ENCODE measurements at regions not wholly inside any gene's neighbourhood (a gene's known extent, or its start where the extent isn't known, plus 50 kb on each side); places are given as distances from the start of the nearest gene placed in this dataset.

DNA sequence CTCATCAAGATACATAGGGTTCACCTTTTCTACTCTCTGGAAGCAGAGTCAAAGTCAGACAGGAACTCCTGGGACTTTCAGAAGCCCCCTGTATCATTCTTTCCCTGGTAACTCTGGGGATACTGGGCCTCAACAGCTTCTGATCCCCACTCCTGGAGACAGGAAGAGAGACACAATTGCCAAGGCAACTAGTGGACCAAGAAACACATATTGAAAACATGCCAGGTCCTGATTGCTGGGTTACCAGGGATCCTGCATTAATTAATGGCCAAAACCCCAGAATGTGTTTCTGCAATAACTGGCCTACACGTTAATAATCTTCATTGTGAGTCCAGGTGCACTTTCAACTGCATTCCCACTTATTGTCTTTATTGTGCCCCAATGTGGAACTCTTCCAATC is 260.8 kb upstream of the POU2AF2 start:
- TF ChIP-seq, protein P1, sequence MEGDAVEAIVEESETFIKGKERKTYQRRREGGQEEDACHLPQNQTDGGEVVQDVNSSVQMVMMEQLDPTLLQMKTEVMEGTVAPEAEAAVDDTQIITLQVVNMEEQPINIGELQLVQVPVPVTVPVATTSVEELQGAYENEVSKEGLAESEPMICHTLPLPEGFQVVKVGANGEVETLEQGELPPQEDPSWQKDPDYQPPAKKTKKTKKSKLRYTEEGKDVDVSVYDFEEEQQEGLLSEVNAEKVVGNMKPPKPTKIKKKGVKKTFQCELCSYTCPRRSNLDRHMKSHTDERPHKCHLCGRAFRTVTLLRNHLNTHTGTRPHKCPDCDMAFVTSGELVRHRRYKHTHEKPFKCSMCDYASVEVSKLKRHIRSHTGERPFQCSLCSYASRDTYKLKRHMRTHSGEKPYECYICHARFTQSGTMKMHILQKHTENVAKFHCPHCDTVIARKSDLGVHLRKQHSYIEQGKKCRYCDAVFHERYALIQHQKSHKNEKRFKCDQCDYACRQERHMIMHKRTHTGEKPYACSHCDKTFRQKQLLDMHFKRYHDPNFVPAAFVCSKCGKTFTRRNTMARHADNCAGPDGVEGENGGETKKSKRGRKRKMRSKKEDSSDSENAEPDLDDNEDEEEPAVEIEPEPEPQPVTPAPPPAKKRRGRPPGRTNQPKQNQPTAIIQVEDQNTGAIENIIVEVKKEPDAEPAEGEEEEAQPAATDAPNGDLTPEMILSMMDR (IDR thresholded peaks at IDR 0.05; ENCODE audit: unreplicated experiment), result no peak
- Mint-ChIP-seq H3K4me1 (ENCODE audit: low read depth, unreplicated experiment) (peaks cover 7% of the 10 kb centered on the region), H3K4me3 (ENCODE audit: low read depth, unreplicated experiment) (no peak overlapping the region), H3K27me3 (ENCODE audit: unreplicated experiment) (no peaks in the 10 kb centered on the region), H3K27ac (ENCODE audit: unreplicated experiment) (no peak overlapping the region), H3K9me3 (ENCODE audit: low read depth, unreplicated experiment) (no peaks in the 10 kb centered on the region), H3K36me3 (ENCODE audit: insufficient read depth, unreplicated experiment) (no peaks in the 10 kb centered on the region)
- no TSS peak for BruUV-seq (replicated peaks)
- no peak for DNase-seq
- CTCF ChIA-PET, result no interaction called here
- intact Hi-C loops (cut with micrococcal nuclease; ENCODE audit: unreplicated experiment), result no loop called here

DNA sequence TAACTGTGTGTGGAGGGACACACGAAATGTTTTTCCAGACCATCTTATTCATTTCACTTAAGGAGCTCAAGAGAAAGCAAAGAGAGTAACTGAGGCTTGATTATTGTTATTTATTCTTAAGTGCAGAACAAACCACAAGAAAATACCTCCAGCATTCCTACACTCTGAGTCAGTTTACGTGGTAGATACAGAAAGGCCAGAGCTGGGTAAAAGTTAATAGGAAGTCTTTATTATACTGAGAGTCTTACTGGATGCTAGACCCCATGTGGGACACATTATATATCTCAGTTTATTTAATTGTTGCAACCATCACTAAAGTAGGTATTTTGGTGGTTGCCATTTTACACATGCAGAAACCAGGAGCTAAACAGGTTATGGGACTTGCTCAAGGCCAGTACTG is 261.4 kb upstream of the POU2AF2 start:
- Mint-ChIP-seq H3K4me3 (ENCODE audit: low read depth, unreplicated experiment) (no peak overlapping the region), H3K27me3 (ENCODE audit: unreplicated experiment) (no peaks in the 10 kb centered on the region), H3K9me3 (ENCODE audit: low read depth, unreplicated experiment) (no peaks in the 10 kb centered on the region), H3K4me1 (ENCODE audit: low read depth, unreplicated experiment) (peaks cover 12% of the 10 kb centered on the region), H3K36me3 (ENCODE audit: insufficient read depth, unreplicated experiment) (no peaks in the 10 kb centered on the region), H3K27ac (ENCODE audit: unreplicated experiment) (no peak overlapping the region)
- no TSS peak for BruUV-seq (replicated peaks)
- CTCF ChIA-PET, result no interaction called here
- intact Hi-C loops (cut with micrococcal nuclease; ENCODE audit: unreplicated experiment), result no loop called here
- TF ChIP-seq, protein P1 (IDR thresholded peaks at IDR 0.05; ENCODE audit: unreplicated experiment), result no peak
- DNase-seq, result no peak

DNA sequence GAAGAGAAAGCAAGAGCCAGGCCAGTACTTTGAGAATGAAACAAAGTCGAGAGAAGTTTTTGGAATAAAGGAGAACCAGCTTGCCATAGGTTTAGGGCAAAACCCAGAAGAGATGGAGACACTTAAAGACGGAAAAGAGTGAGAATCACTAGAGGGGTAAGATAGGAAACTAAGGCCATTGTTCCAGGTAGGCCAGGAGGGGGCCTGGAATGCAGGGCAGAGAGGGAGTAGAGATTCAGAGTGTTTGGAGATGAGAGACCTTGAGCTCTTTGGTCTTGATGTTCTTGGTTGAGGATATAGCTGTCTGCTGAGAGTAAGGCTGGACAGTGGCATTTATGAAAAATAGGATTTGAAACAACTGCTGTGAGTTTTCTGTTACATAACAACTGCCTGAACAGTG is 263.3 kb upstream of the POU2AF2 start:
- DNase-seq, result no peak
- H3K4me3 Mint-ChIP-seq (ENCODE audit: low read depth, unreplicated experiment), result no peak overlapping the region
- H3K9me3 Mint-ChIP-seq (ENCODE audit: low read depth, unreplicated experiment), result no peaks in the 10 kb centered on the region
- H3K36me3 Mint-ChIP-seq (ENCODE audit: insufficient read depth, unreplicated experiment), result no peaks in the 10 kb centered on the region
- CTCF ChIA-PET, result no interaction called here
- TF ChIP-seq, protein P1 (IDR thresholded peaks at IDR 0.05; ENCODE audit: unreplicated experiment), result no peak
- no peak overlapping the region for H3K27ac Mint-ChIP-seq (ENCODE audit: unreplicated experiment)
- intact Hi-C loops (cut with micrococcal nuclease; ENCODE audit: unreplicated experiment), result no loop called here
- H3K27me3 Mint-ChIP-seq (ENCODE audit: unreplicated experiment), result no peaks in the 10 kb centered on the region
- no TSS peak for BruUV-seq (replicated peaks)
- peaks cover 13% of the 10 kb centered on the region for H3K4me1 Mint-ChIP-seq (ENCODE audit: low read depth, unreplicated experiment)

DNA sequence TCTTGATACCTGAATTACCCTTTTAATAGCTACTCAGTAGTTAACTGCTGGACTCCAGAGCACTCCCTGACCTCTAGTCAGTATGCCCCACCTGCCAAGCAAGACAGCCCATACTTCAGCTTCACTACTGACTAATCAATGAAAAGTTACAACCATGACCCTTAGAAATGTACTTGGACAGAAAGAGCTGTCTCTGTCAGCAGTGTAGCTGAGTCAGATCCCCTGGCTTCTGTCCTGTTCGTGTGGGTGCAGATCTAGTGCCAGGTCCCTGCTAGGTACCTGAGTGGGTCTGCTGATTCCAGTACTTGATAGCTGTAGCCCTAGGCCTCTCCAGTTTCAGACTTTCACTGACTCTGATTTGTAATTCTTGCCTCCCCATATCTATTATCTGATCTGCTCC is 265.8 kb upstream of the POU2AF2 start:
- H3K4me1 Mint-ChIP-seq (ENCODE audit: low read depth, unreplicated experiment), result peaks cover 13% of the 10 kb centered on the region
- no peaks in the 10 kb centered on the region for H3K36me3 Mint-ChIP-seq (ENCODE audit: insufficient read depth, unreplicated experiment)
- H3K4me3 Mint-ChIP-seq (ENCODE audit: low read depth, unreplicated experiment), result no peak overlapping the region
- DNase-seq, result no peak
- peaks cover 2% of the 10 kb centered on the region for H3K9me3 Mint-ChIP-seq (ENCODE audit: low read depth, unreplicated experiment)
- intact Hi-C loops (cut with micrococcal nuclease; ENCODE audit: unreplicated experiment), result no loop called here
- TF ChIP-seq, protein P1 (IDR thresholded peaks at IDR 0.05; ENCODE audit: unreplicated experiment), result no peak
- no TSS peak for BruUV-seq (replicated peaks)
- H3K27me3 Mint-ChIP-seq (ENCODE audit: unreplicated experiment), result no peaks in the 10 kb centered on the region
- H3K27ac Mint-ChIP-seq (ENCODE audit: unreplicated experiment), result no peak overlapping the region
- CTCF ChIA-PET, result no interaction called here

DNA sequence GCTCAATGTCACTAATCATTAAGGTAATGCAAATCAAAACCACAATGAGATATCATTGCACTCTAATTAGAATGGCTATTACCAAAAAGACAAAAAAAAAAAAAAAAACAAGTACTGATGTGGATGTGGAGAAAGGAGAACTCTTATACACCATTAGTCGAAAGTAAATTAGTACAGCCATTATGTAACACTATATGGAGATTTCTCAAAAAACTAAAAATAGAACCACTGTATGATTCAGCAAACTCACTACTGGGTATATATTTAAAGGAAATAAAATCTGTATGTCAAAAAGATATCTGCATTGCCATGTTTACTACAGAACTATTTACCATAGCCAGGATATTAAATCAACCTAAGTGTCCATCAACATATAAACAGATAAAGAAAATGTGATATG is 265.4 kb upstream of the ARHGAP20 start:
- DNase-seq, result no peak
- intact Hi-C loops (cut with micrococcal nuclease; ENCODE audit: unreplicated experiment), result no loop called here
- BruUV-seq (replicated peaks), result no TSS peak
- CTCF ChIA-PET, result no interaction called here
- H3K4me3 Mint-ChIP-seq (ENCODE audit: low read depth, unreplicated experiment), result no peak overlapping the region
- H3K9me3 Mint-ChIP-seq (ENCODE audit: low read depth, unreplicated experiment), result peaks cover 2% of the 10 kb centered on the region
- no peaks in the 10 kb centered on the region for H3K36me3 Mint-ChIP-seq (ENCODE audit: insufficient read depth, unreplicated experiment)
- no peaks in the 10 kb centered on the region for H3K27me3 Mint-ChIP-seq (ENCODE audit: unreplicated experiment)
- TF ChIP-seq, protein P1 (IDR thresholded peaks at IDR 0.05; ENCODE audit: unreplicated experiment), result no peak
- peaks cover 13% of the 10 kb centered on the region for H3K4me1 Mint-ChIP-seq (ENCODE audit: low read depth, unreplicated experiment)
- H3K27ac Mint-ChIP-seq (ENCODE audit: unreplicated experiment), result no peak overlapping the region

Data from Calu3 (cell line).